GM12864 (cell line): ENCODE measurements at regions not wholly inside any gene's neighbourhood (a gene's known extent, or its start where the extent isn't known, plus 50 kb on each side); places are given as distances from the start of the nearest gene placed in this dataset.
"Not testable (repeated sequence)": the region's sequence is repeated elsewhere in the genome, so short reads cannot be mapped to it uniquely, and the experiment has no call there.

Source experiments
- DNase-seq: peaks from one replicate; pipeline ENCODE4 v3.0.0-alpha.2; 2011; ENCODE audit warnings: low read depth
- H3K4me3 ChIP-seq: 2 replicates; pipeline ENCODE4 v1.5.1; 2011; ENCODE audit warnings: mild to moderate bottlenecking, low read depth, low read length, control low read depth
- CTCF ChIP-seq: IDR thresholded peaks from 2 replicates; pipeline ENCODE4 v1.5.1; 2011; ENCODE audit warnings: low read depth, mild to moderate bottlenecking, moderate library complexity, low read length, control low read depth, inconsistent platforms; ENCODE audit errors: missing control alignments

- TF ChIP-seq CTCF = no peak
- H3K4me3 ChIP-seq = no peak overlapping the region
- no peak for DNase-seq
Measured at GRCh38 chr1:227508431-227508830, 54.9 kb upstream of the ZNF678 start.

- not testable (repeated sequence) for DNase-seq, H3K4me3 ChIP-seq
Measured at GRCh38 chr1:227506490-227507393, 56.6 kb upstream of the ZNF678 start.

GRCh38 chr1:227496045-227496444 lies 67.3 kb upstream of the ZNF678 start:
- not testable (repeated sequence) for H3K4me3 ChIP-seq, DNase-seq

- H3K4me3 ChIP-seq, DNase-seq: not testable (repeated sequence)
Measured at GRCh38 chr1:227493863-227494551, 69.3 kb upstream of the ZNF678 start.

GRCh38 chr1:227490478-227490877 lies 72.9 kb upstream of the ZNF678 start:
- TF ChIP-seq CTCF = no peak
- DNase-seq = no peak
- no peak overlapping the region for H3K4me3 ChIP-seq

GRCh38 chr1:227490001-227490400 lies 73.4 kb upstream of the ZNF678 start:
- no peak overlapping the region for H3K4me3 ChIP-seq
- no peak for DNase-seq
- TF ChIP-seq CTCF = no peak

GRCh38 chr1:227489572-227489971 lies 73.8 kb upstream of the ZNF678 start:
- TF ChIP-seq CTCF = no peak
- H3K4me3 ChIP-seq = no peak overlapping the region
- DNase-seq = no peak

GRCh38 chr1:227487606-227488005 lies 75.8 kb upstream of the ZNF678 start:
- no peak for DNase-seq
- TF ChIP-seq CTCF = no peak
- no peak overlapping the region for H3K4me3 ChIP-seq
